ENCODE measurements at regions not wholly inside any gene's neighbourhood (a gene's known extent, or its start where the extent isn't known, plus 50 kb on each side); places are given as distances from the start of the nearest gene placed in this dataset.

DNA sequence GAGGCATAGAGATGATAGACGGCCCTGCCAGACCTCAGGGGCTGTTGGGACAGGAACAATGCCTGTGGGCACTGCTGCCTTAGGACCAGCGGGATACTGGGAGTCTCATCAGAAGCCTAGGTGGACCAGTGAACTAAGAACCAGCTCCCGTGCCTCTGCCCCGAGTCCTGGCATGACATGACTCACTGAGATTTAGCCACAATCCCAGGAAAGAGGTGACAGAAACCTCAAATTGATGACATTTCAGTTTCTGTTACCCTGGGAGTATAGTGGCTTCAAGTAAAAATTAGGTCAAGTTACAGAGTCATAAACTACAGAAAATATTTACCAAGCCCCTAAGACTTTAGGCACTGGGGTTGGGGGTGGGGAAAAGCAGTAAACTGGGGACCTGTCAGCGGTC is 74.6 kb upstream of the GADD45A start (continued):
- TF ChIP-seq POLR2AphosphoS5 (IDR thresholded peaks at IDR 0.05; ENCODE audit: low read depth, low read length) (no peak), SIRT6 (IDR thresholded peaks at IDR 0.05; ENCODE audit: low read length) (no peak)

Measured in H1 (cell line).